ENCODE measurements at regions not wholly inside any gene's neighbourhood (a gene's known extent, or its start where the extent isn't known, plus 50 kb on each side); places are given as distances from the start of the nearest gene placed in this dataset.

GRCh38 chr6:15816661-15817060 is 153.8 kb upstream of the DTNBP1 start:
- TF ChIP-seq CTCF (conservative IDR thresholded peaks at IDR 0.05; ENCODE audit: low read length) (no peak), EZH2phosphoT487 (IDR thresholded peaks at IDR 0.05; ENCODE audit: borderline replicate concordance, low read depth, low read length) (no peak)

Data from OCI-LY7 (cell line).